ENCODE measurements at regions not wholly inside any gene's neighbourhood (a gene's known extent, or its start where the extent isn't known, plus 50 kb on each side); places are given as distances from the start of the nearest gene placed in this dataset.

GRCh38 chr9:115466756-115467155, 348.8 kb upstream of the TNC start:
- Histone ChIP-seq H3K9me2 (no peaks in the 10 kb centered on the region), H4K20me1 (ENCODE audit: insufficient read depth) (no peaks in the 10 kb centered on the region), H3K27ac (ENCODE audit: low read depth in 2 of 2, low read length in 1 of 2) (no peak overlapping the region), H3K27me3 (ENCODE audit: insufficient read depth) (no peaks in the 10 kb centered on the region), H3K36me3 (replicated peaks in 1 of 2; ENCODE audit: control insufficient read depth in 1 of 2, insufficient read depth in 2 of 2, low read length in 1 of 2) (no peaks in the 10 kb centered on the region), H2AFZ (ENCODE audit: low read depth) (no peak overlapping the region), H3K4me1 (ENCODE audit: control insufficient read depth in 1 of 2, insufficient read depth in 2 of 2, low read depth in 1 of 2, low read length in 1 of 2) (no peaks in the 10 kb centered on the region), H3K9ac (no peak overlapping the region), H3F3A (replicated peaks; ENCODE audit: insufficient read depth) (no peaks in the 10 kb centered on the region), H3K4me3 (ENCODE audit: low read depth in 2 of 2, low read length in 1 of 2) (no peak overlapping the region), H3K9me3 (no peaks in the 10 kb centered on the region), H3K4me2 (no peak overlapping the region), H3K79me2 (ENCODE audit: insufficient read depth) (no peaks in the 10 kb centered on the region)
- WGBS (ENCODE audit: low lambda C conversion rate): 88% methylated on average over 7 of the region's 7 CpGs
- no peak for DNase-seq
- CTCF ChIA-PET: no interaction called here
- TF ChIP-seq REST (IDR thresholded peaks at IDR 0.05; ENCODE audit: low read depth, low read length) (no peak), NRF1 (IDR thresholded peaks at IDR 0.05; ENCODE audit: low read depth, low read length) (no peak), FOXJ3 (CRISPR knock-in tag; IDR thresholded peaks at IDR 0.05) (no peak), MAX (IDR thresholded peaks at IDR 0.05; ENCODE audit: low read depth) (no peak), IRF3 (IDR thresholded peaks at IDR 0.05; ENCODE audit: low read depth, low read length) (no peak), TEAD4 (IDR thresholded peaks at IDR 0.05; ENCODE audit: borderline replicate concordance, insufficient read depth) (no peak), RFX5 (IDR thresholded peaks at IDR 0.05; ENCODE audit: low read length) (no peak), GATA2 (CRISPR knock-in tag; IDR thresholded peaks at IDR 0.05) (no peak), RCOR1 (IDR thresholded peaks at IDR 0.05; ENCODE audit: low read length) (no peak), TCF12 (IDR thresholded peaks at IDR 0.05) (no peak), FOXM1 (IDR thresholded peaks at IDR 0.05; ENCODE audit: low read depth) (no peak), MXI1 (IDR thresholded peaks at IDR 0.05; ENCODE audit: low read depth, low read length) (no peak), MEF2A (IDR thresholded peaks at IDR 0.05; ENCODE audit: borderline replicate concordance, low read depth) (no peak), NFIC (IDR thresholded peaks at IDR 0.05; ENCODE audit: borderline replicate concordance) (no peak), CHD2 (IDR thresholded peaks at IDR 0.05; ENCODE audit: low read length, partially characterized antibody) (no peak)
- TF ChIP-seq, protein P1, sequence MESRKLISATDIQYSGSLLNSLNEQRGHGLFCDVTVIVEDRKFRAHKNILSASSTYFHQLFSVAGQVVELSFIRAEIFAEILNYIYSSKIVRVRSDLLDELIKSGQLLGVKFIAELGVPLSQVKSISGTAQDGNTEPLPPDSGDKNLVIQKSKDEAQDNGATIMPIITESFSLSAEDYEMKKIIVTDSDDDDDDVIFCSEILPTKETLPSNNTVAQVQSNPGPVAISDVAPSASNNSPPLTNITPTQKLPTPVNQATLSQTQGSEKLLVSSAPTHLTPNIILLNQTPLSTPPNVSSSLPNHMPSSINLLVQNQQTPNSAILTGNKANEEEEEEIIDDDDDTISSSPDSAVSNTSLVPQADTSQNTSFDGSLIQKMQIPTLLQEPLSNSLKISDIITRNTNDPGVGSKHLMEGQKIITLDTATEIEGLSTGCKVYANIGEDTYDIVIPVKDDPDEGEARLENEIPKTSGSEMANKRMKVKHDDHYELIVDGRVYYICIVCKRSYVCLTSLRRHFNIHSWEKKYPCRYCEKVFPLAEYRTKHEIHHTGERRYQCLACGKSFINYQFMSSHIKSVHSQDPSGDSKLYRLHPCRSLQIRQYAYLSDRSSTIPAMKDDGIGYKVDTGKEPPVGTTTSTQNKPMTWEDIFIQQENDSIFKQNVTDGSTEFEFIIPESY (IDR thresholded peaks at IDR 0.05; ENCODE audit: borderline replicate concordance, low read depth): no peak
- TF ChIP-seq, protein P2, sequence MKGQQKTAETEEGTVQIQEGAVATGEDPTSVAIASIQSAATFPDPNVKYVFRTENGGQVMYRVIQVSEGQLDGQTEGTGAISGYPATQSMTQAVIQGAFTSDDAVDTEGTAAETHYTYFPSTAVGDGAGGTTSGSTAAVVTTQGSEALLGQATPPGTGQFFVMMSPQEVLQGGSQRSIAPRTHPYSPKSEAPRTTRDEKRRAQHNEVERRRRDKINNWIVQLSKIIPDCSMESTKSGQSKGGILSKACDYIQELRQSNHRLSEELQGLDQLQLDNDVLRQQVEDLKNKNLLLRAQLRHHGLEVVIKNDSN (IDR thresholded peaks at IDR 0.05; ENCODE audit: borderline replicate concordance, low read depth): no peak
- POLR2A ChIA-PET: no interaction called here

Data from SK-N-SH (cell line).